Endothelial cell of umbilical vein (primary cell): ENCODE measurements at regions not wholly inside any gene's neighbourhood (a gene's known extent, or its start where the extent isn't known, plus 50 kb on each side); places are given as distances from the start of the nearest gene placed in this dataset.

Experiments
- BruUV-seq: library from RNA; stranded (reverse); fragments of 400-500 nt; replicated peaks from 2 replicates; lab custom pipeline; 2021; lab: Mats Ljungman, UMichigan
- CTCF ChIA-PET: fragments of 300-600, 350-600 bp; sonication (Branson Sonifier 250); formaldehyde crosslinking; loops from one replicate; lab custom pipeline; 2021; ENCODE audit warnings: antibody characterized with exemption, inconsistent platforms; lab: Charles Lee
- POLR2A ChIA-PET: fragments of 300-600, 350-600 bp; sonication (Branson Sonifier 250); formaldehyde crosslinking; loops from one replicate; lab custom pipeline; 2021; ENCODE audit warnings: antibody characterized with exemption, inconsistent platforms; lab: Charles Lee
- DNase-seq: peaks from one replicate; pipeline ENCODE4 v3.0.0-alpha.2; 2011; ENCODE audit warnings: low read depth, low spot score
- FAIRE-seq: peaks from 2 replicates; lab custom pipeline; 2011; peaks lifted over from hg19 to GRCh38; lab: Jason Lieb, UNC
- H2AFZ ChIP-seq: 2 replicates; pipeline ENCODE4 v1.6.0; 2012; ENCODE audit warnings: low read depth, low read length, control low read depth, inconsistent platforms
- H3K27ac ChIP-seq: 2 replicates; pipeline ENCODE4 v1.5.1; 2011; ENCODE audit warnings: low read depth, mild to moderate bottlenecking, control low read depth, low read length, moderate library complexity; ENCODE audit not compliant: insufficient read depth
- H3K27me3 ChIP-seq, 2 experiments: 2 replicates each; pipeline versions ENCODE4 v1.6.0 to v1.6.1; 2011; ENCODE audit warnings: low read length in 2 of 2, mixed read lengths in 1 of 2; ENCODE audit not compliant: control insufficient read depth in 2 of 2, insufficient read depth in 2 of 2
- H3K36me3 ChIP-seq, 2 experiments: 2 replicates in 1 of 2; 3 replicates in 1 of 2; pipeline ENCODE4 v1.5.1; 2011; ENCODE audit warnings: low read length in 2 of 2, mild to moderate bottlenecking in 1 of 2, moderate library complexity in 1 of 2; ENCODE audit not compliant: control insufficient read depth in 2 of 2, insufficient read depth in 2 of 2; ENCODE audit errors: extremely low read depth in 1 of 2
- H3K4me1 ChIP-seq: 3 replicates; pipeline ENCODE4 v1.5.1; 2011; ENCODE audit warnings: mild to moderate bottlenecking, low read length; ENCODE audit not compliant: control insufficient read depth, insufficient read depth; ENCODE audit errors: extremely low read depth
- H3K4me2 ChIP-seq: 2 replicates; pipeline ENCODE4 v1.6.1; 2011; ENCODE audit warnings: low read length, control low read depth, mixed read lengths; ENCODE audit not compliant: insufficient read depth
- H3K4me3 ChIP-seq, 3 experiments: fragments of 200-600 bp in 1 of 3; sonication (generic), shearing (Covaris generic) in 1 of 3; replicated peaks in 1 of 3; 2 replicates each; pipeline ENCODE4 v1.5.1; 2011 to 2016; ENCODE audit warnings: control low read depth in 3 of 3, low read length in 3 of 3, mild to moderate bottlenecking in 2 of 3, inconsistent platforms in 1 of 3, low read depth in 1 of 3, moderate library complexity in 1 of 3; ENCODE audit not compliant: insufficient read depth in 1 of 3
- H3K79me2 ChIP-seq: 2 replicates; pipeline ENCODE4 v1.6.0; 2012; ENCODE audit warnings: low read length, inconsistent platforms; ENCODE audit not compliant: control insufficient read depth, insufficient read depth
- H3K9ac ChIP-seq: replicated peaks from 2 replicates; pipeline ENCODE3; 2011; ENCODE audit warnings: low read length, control low read depth; ENCODE audit not compliant: insufficient read depth; ENCODE audit errors: extremely low read depth
- H3K9me1 ChIP-seq: replicated peaks from 3 replicates; pipeline ENCODE4 v1.6.0; 2011; ENCODE audit warnings: mild to moderate bottlenecking, low read length; ENCODE audit not compliant: control insufficient read depth, insufficient read depth; ENCODE audit errors: extremely low read depth
- H3K9me3 ChIP-seq: replicated peaks from 2 replicates; pipeline ENCODE4 v1.5.1; 2012; ENCODE audit warnings: low read length, inconsistent platforms; ENCODE audit not compliant: control insufficient read depth, insufficient read depth
- H4K20me1 ChIP-seq: replicated peaks from 2 replicates; pipeline ENCODE3; 2011; ENCODE audit warnings: mild to moderate bottlenecking, low read length; ENCODE audit not compliant: control insufficient read depth, insufficient read depth; ENCODE audit errors: extremely low read depth
- EZH2 ChIP-seq: IDR thresholded peaks from 2 replicates; pipeline ENCODE4 v1.6.1; 2012; ENCODE audit warnings: borderline replicate concordance, low read depth, mild to moderate bottlenecking, moderate library complexity, low read length, inconsistent platforms; ENCODE audit not compliant: severe bottlenecking
- GATA2 ChIP-seq: IDR thresholded peaks from 2 replicates; pipeline ENCODE4 v1.7.0; 2011; ENCODE audit warnings: low read depth, mild to moderate bottlenecking, moderate library complexity, mixed read lengths, low read length; ENCODE audit not compliant: insufficient read length, insufficient read depth
- MYC ChIP-seq: IDR thresholded peaks from one replicate; pipeline ENCODE4 v1.6.1; 2011; ENCODE audit warnings: mild to moderate bottlenecking, low read depth, low read length
- POLR2AphosphoS5 ChIP-seq: IDR thresholded peaks from 2 replicates; pipeline ENCODE4 v1.6.1; 2012; ENCODE audit warnings: low read depth, mild to moderate bottlenecking, control low read depth, low read length, moderate library complexity; ENCODE audit not compliant: insufficient read depth
- dilution Hi-C: fragments of 300-500 bp; cut with MboI; formaldehyde crosslinking; loops from one replicate; pipeline ENCODE4 v1.15.0; 2019; ENCODE audit warnings: low sequenced_read_pairs; ENCODE audit not compliant: extremely low pct_ligation_motif_present
- intact Hi-C: fragments of 100-400 bp; cut with micrococcal nuclease; formaldehyde crosslinking; loops from one replicate; pipeline ENCODE4 v1.10.0; 2022
- TF ChIP-seq, protein P1 (sequence below), 2 donors: IDR thresholded peaks; 1 replicate in 1 of 2; 2 replicates in 1 of 2; pipeline ENCODE4 v1.5.1; 2011; ENCODE audit warnings: low read length in 2 of 2, mild to moderate bottlenecking in 2 of 2, moderate library complexity in 2 of 2, control low read depth in 1 of 2, inconsistent platforms in 1 of 2, low read depth in 1 of 2; ENCODE audit not compliant: insufficient read depth in 1 of 2; ENCODE audit errors: extremely low read depth in 1 of 2
- TF ChIP-seq, protein P2 (sequence below): IDR thresholded peaks from 2 replicates; pipeline ENCODE4 v1.6.1; 2011; ENCODE audit not compliant: insufficient read depth, insufficient read length

DNA sequence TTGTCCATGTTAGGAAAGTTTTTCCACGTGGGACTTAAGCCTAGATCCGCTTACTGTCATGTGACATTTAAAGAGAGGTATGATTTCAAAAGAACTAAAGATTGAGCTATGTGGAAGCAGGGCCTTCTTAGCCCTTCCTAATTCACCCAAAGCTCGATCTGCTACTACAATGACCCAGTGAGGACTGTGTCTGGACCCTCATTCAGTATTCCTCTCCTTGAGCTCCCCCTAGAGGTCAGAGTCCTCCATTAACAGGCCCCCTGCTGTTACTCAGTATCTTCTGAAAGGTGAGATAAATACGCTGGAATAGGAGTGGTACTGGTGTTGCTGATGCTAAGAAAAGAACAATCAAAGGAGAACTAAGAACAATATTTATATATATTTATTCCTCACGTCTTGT lies 414.0 kb downstream of the GJA1 start:
- peak overlapping the region; percentile 27 for H2AFZ ChIP-seq
- DNase-seq (peak; percentile 88), FAIRE-seq (peak; percentile 55)
- H3K9ac ChIP-seq = no peak overlapping the region
- H3K4me2 ChIP-seq = no peak overlapping the region
- H4K20me1 ChIP-seq = no peaks in the 10 kb centered on the region
- no peaks in the 10 kb centered on the region for H3K79me2 ChIP-seq
- no peaks in the 10 kb centered on the region for H3K4me1 ChIP-seq
- dilution Hi-C loops = no loop called here
- intact Hi-C loops = loop anchor here (1.0 to 2.0 kb wide), 6 partner anchors 184 to 419 kb away; partner anchors contain the start of gene GJA1
- H3K27me3 ChIP-seq = no peaks in the 10 kb centered on the region
- H3K36me3 ChIP-seq = no peaks in the 10 kb centered on the region
- ChIA-PET POLR2A (interaction anchor here (0.7 to 1.2 kb wide), 3 partner anchors 405 to 414 kb away, joined by 3 to 5 read pairs (median 4); partner anchors contain the start of gene GJA1), CTCF (interaction anchor here (0.5 to 5.9 kb wide), 68 partner anchors 9 to 794 kb away, joined by 3 to 108 read pairs (median 4); partner anchors contain the start of gene GJA1)
- H3K9me1 ChIP-seq = no peaks in the 10 kb centered on the region
- H3K27ac ChIP-seq = no peak overlapping the region
- no peak overlapping the region for H3K4me3 ChIP-seq
- TF ChIP-seq POLR2AphosphoS5 (no peak), MYC (no peak), GATA2 (peak; percentile 20), EZH2 (no peak)
- TF ChIP-seq, protein P1, sequence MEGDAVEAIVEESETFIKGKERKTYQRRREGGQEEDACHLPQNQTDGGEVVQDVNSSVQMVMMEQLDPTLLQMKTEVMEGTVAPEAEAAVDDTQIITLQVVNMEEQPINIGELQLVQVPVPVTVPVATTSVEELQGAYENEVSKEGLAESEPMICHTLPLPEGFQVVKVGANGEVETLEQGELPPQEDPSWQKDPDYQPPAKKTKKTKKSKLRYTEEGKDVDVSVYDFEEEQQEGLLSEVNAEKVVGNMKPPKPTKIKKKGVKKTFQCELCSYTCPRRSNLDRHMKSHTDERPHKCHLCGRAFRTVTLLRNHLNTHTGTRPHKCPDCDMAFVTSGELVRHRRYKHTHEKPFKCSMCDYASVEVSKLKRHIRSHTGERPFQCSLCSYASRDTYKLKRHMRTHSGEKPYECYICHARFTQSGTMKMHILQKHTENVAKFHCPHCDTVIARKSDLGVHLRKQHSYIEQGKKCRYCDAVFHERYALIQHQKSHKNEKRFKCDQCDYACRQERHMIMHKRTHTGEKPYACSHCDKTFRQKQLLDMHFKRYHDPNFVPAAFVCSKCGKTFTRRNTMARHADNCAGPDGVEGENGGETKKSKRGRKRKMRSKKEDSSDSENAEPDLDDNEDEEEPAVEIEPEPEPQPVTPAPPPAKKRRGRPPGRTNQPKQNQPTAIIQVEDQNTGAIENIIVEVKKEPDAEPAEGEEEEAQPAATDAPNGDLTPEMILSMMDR (IDR thresholded peaks at IDR 0.05; ENCODE audit: extremely low read depth in 1 of 2, insufficient read depth in 1 of 2, low read depth in 1 of 2, low read length in 2 of 2) = peak; percentile 75 to 87
- TF ChIP-seq, protein P2, sequence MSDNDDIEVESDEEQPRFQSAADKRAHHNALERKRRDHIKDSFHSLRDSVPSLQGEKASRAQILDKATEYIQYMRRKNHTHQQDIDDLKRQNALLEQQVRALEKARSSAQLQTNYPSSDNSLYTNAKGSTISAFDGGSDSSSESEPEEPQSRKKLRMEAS = no peak
- no peaks in the 10 kb centered on the region for H3K9me3 ChIP-seq
- no TSS peak for BruUV-seq
